HL-60 (cell line): ENCODE measurements at regions not wholly inside any gene's neighbourhood (a gene's known extent, or its start where the extent isn't known, plus 50 kb on each side); places are given as distances from the start of the nearest gene placed in this dataset.

Experiments used
- DNase-seq, 2 experiments: peaks; one replicate each; pipeline ENCODE4 v3.0.0-alpha.2; 2010 to 2020; ENCODE audit warnings: low read depth in 1 of 2, low spot score in 1 of 2
- H3K27ac ChIP-seq: fragments of 250-450 bp; sonication (Bioruptor Pico); replicated peaks from 2 replicates; pipeline ENCODE4 v1.5.1; 2020; ENCODE audit warnings: mild to moderate bottlenecking, moderate library complexity
- H3K27me3 ChIP-seq: fragments of 250-450 bp; sonication (Bioruptor Pico); 2 replicates; pipeline ENCODE4 v1.5.1; 2021; ENCODE audit warnings: mild to moderate bottlenecking, moderate library complexity; ENCODE audit not compliant: insufficient read depth, poor library complexity, severe bottlenecking
- H3K4me3 ChIP-seq: replicated peaks from 2 replicates; pipeline ENCODE4 v1.5.1; 2011; ENCODE audit warnings: mild to moderate bottlenecking, control low read depth, low read length; ENCODE audit not compliant: insufficient read depth
- CTCF ChIP-seq: IDR thresholded peaks from one replicate; pipeline ENCODE4 v1.5.1; 2011; ENCODE audit warnings: low read length, control low read depth, inconsistent platforms; ENCODE audit not compliant: insufficient read depth
- GABPA ChIP-seq: IDR thresholded peaks from 2 replicates; pipeline ENCODE4 v1.6.1; 2012; ENCODE audit warnings: low read depth
- POLR2AphosphoS5 ChIP-seq: IDR thresholded peaks from 2 replicates; pipeline ENCODE4 v1.6.1; 2012; ENCODE audit warnings: low read depth
- REST ChIP-seq: IDR thresholded peaks from 2 replicates; pipeline ENCODE4 v1.6.1; 2012; ENCODE audit warnings: low read depth; ENCODE audit not compliant: insufficient replicate concordance
- SPI1 ChIP-seq: IDR thresholded peaks from 2 replicates; pipeline ENCODE4 v1.6.1; 2012; ENCODE audit warnings: low read depth, mild to moderate bottlenecking, borderline replicate concordance

- TF ChIP-seq POLR2AphosphoS5 (no peak), SPI1 (no peak), CTCF (no peak), GABPA (no peak), REST (no peak)
- Histone ChIP-seq H3K27me3 (no peaks in the 10 kb centered on the region), H3K27ac (no peak overlapping the region), H3K4me3 (no peak overlapping the region)
- no peak for DNase-seq
Observed at GRCh38 chr14:46378248-46378647, 273.3 kb downstream of the RPL10L start.

GRCh38 chr14:46377305-46377704 lies 274.3 kb downstream of the RPL10L start:
- Histone ChIP-seq H3K27me3 (no peaks in the 10 kb centered on the region), H3K4me3 (no peak overlapping the region), H3K27ac (no peak overlapping the region)
- no peak for DNase-seq
- TF ChIP-seq POLR2AphosphoS5 = no peak
- TF ChIP-seq GABPA = no peak
- TF ChIP-seq CTCF = no peak

- H3K27ac ChIP-seq = no peak overlapping the region
- no peak for DNase-seq
- TF ChIP-seq GABPA (no peak), REST (no peak), POLR2AphosphoS5 (no peak), SPI1 (no peak), CTCF (no peak)
Observed at GRCh38 chr14:46369391-46369790, 282.2 kb downstream of the RPL10L start.

GRCh38 chr14:46368275-46368674 lies 283.3 kb downstream of the RPL10L start:
- Histone ChIP-seq H3K27ac (no peak overlapping the region), H3K4me3 (no peak overlapping the region), H3K27me3 (no peaks in the 10 kb centered on the region)
- DNase-seq = no peak
- TF ChIP-seq GABPA = no peak
- no peak for TF ChIP-seq POLR2AphosphoS5
- TF ChIP-seq REST = no peak
- TF ChIP-seq SPI1 = no peak
- TF ChIP-seq CTCF = no peak

More at GRCh38 chr14:46369391-46369790, 282.2 kb downstream of the RPL10L start:
- H3K4me3 ChIP-seq = no peak overlapping the region
- H3K27me3 ChIP-seq = no peaks in the 10 kb centered on the region
